Globus pallidus (tissue), 1 donor: ENCODE measurements at regions not wholly inside any gene's neighbourhood (a gene's known extent, or its start where the extent isn't known, plus 50 kb on each side); places are given as distances from the start of the nearest gene placed in this dataset.

Source experiments
- DNase-seq: peaks from one replicate; pipeline ENCODE4 v3.0.0-alpha.2; 2015; ENCODE audit warnings: low spot score

GRCh38 chr9:18149471-18150011 lies 324.4 kb upstream of the ADAMTSL1 start:
- no peak for DNase-seq

GRCh38 chr9:18154661-18155060 lies 319.3 kb upstream of the ADAMTSL1 start:
- DNase-seq: no peak

GRCh38 chr9:18159254-18159653 lies 314.7 kb upstream of the ADAMTSL1 start:
- no peak for DNase-seq

GRCh38 chr9:18163146-18163545 lies 310.8 kb upstream of the ADAMTSL1 start:
- no peak for DNase-seq

- no peak for DNase-seq
Measured at GRCh38 chr9:18167733-18168132, 306.2 kb upstream of the ADAMTSL1 start.

GRCh38 chr9:18173923-18174322 lies 300.0 kb upstream of the ADAMTSL1 start:
- no peak for DNase-seq

- no peak for DNase-seq
Measured at GRCh38 chr9:18182636-18183035, 291.3 kb upstream of the ADAMTSL1 start.

GRCh38 chr9:18183974-18184373 lies 290.0 kb upstream of the ADAMTSL1 start:
- no peak for DNase-seq

GRCh38 chr9:18184401-18184800 lies 289.6 kb upstream of the ADAMTSL1 start:
- DNase-seq: no peak

- no peak for DNase-seq
Measured at GRCh38 chr9:18185196-18185595, 288.8 kb upstream of the ADAMTSL1 start.

- no peak for DNase-seq
Measured at GRCh38 chr9:18188971-18189370, 285.0 kb upstream of the ADAMTSL1 start.

- DNase-seq: no peak
Measured at GRCh38 chr9:18189871-18190670, 283.9 kb upstream of the ADAMTSL1 start.

- no peak for DNase-seq
Measured at GRCh38 chr9:18190671-18191374, 283.1 kb upstream of the ADAMTSL1 start.

GRCh38 chr9:18194316-18194715 lies 279.6 kb upstream of the ADAMTSL1 start:
- DNase-seq: no peak

- no peak for DNase-seq
Measured at GRCh38 chr9:18195223-18195622, 278.7 kb upstream of the ADAMTSL1 start.

- DNase-seq: no peak
Measured at GRCh38 chr9:18202924-18203323, 271.0 kb upstream of the ADAMTSL1 start.

- no peak for DNase-seq
Measured at GRCh38 chr9:18207735-18208134, 266.2 kb upstream of the ADAMTSL1 start.

GRCh38 chr9:18208166-18209059 lies 265.5 kb upstream of the ADAMTSL1 start:
- DNase-seq: no peak

- no peak for DNase-seq
Measured at GRCh38 chr9:18215626-18216025, 258.3 kb upstream of the ADAMTSL1 start.

GRCh38 chr9:18216376-18216775 lies 257.6 kb upstream of the ADAMTSL1 start:
- no peak for DNase-seq

- no peak for DNase-seq
Measured at GRCh38 chr9:18228101-18228500, 245.9 kb upstream of the ADAMTSL1 start.

- no peak for DNase-seq
Measured at GRCh38 chr9:18229992-18230676, 243.8 kb upstream of the ADAMTSL1 start.
